Ovary (tissue), 7 donors: ENCODE measurements at regions not wholly inside any gene's neighbourhood (a gene's known extent, or its start where the extent isn't known, plus 50 kb on each side); places are given as distances from the start of the nearest gene placed in this dataset.

Experiments used
- DNase-seq, 5 donors: peaks; one replicate each; pipeline ENCODE4 v3.0.0-alpha.2; 2019 to 2020
- H3K27ac ChIP-seq, 2 donors: fragments of 200-600 bp; one replicate each; pipeline versions ENCODE4 v1.5.1 to v1.8.0; 2019 to 2022
- H3K27me3 ChIP-seq: fragments of 200-600 bp; one replicate; pipeline ENCODE4 v1.8.0; 2022
- H3K36me3 ChIP-seq: fragments of 200-600 bp; sonication (generic); one replicate; pipeline ENCODE4 v1.5.1; 2019
- H3K4me1 ChIP-seq: one replicate; pipeline ENCODE4 v1.8.1; 2013; ENCODE audit warnings: mild to moderate bottlenecking, moderate library complexity; ENCODE audit not compliant: insufficient read depth
- H3K4me3 ChIP-seq: fragments of 200-600 bp; sonication (generic); one replicate; pipeline ENCODE4 v1.5.1; 2017
- H3K9me3 ChIP-seq, 2 donors: fragments of 200-600 bp in 1 of 2; sonication (generic) in 1 of 2; one replicate each; pipeline versions ENCODE4 v1.5.1 to v1.8.1; 2013 to 2019; ENCODE audit warnings: mild to moderate bottlenecking in 1 of 2, moderate library complexity in 1 of 2
- EP300 ChIP-seq: sonication (generic); formaldehyde crosslinking; IDR thresholded peaks from one replicate; pipeline ENCODE4 v1.6.1; 2017; ENCODE audit warnings: antibody characterized with exemption
- POLR2A ChIP-seq: fragments of 450-650 bp; IDR thresholded peaks from one replicate; pipeline ENCODE4 v1.6.1; 2017; ENCODE audit warnings: antibody characterized with exemption, mild to moderate bottlenecking, moderate library complexity
- WGBS, 3 donors: extraction: QIAGEN DNeasy Blood & Tissue Kit in 1 of 3; methylation state at CpG; one replicate each; pipeline versions ENCODE4 v1.1.5 to v1.1.7; 2013 to 2017; 5-methylcytosine and 5-hydroxymethylcytosine counted together
- intact Hi-C, 4 donors: fragments of 100-400 bp; cut with DNase I; formaldehyde crosslinking; loops; one replicate each; pipeline versions ENCODE4 v1.11.0 to v1.15.1; 2022 to 2023
- TF ChIP-seq, protein P1 (sequence below), 3 donors: fragments of 450-650 bp in 2 of 3; fragments of 200-600 bp in 1 of 3; IDR thresholded peaks; one replicate each; pipeline versions ENCODE4 v1.5.1 to v1.8.0; 2016 to 2022; ENCODE audit warnings: antibody characterized with exemption in 3 of 3, mild to moderate bottlenecking in 1 of 3
- donor health status: DM: no; HTN: no; CAD: no; lungs with moderate emphysema.
- donor health status: DM: no; HTN: no; CAD: no.
- donor health status: Bipolar disorder and iron deficiency.
- donor health status: DM: no; HTN: no; CAD: no.
- donor health status: DM: yes; HTN: yes; CAD: no.

DNA sequence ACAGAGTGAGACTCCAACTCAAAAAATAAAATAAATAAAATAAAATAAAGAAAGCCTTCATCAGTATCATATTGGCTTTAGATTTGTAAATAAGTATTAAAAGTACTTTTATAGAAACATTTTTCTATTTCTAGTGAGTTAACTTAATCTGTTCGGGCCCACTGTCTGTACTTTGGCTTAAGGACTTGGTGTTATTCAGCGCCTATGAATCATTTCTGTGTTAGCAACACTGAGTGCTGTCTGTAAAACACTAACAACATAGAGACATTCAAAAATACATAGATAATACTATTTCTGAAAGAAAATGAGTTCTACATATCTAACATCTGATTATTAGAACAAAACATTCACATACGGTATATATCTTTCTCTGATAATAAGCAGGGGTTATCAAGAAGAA is 221.5 kb upstream of the CDH19 start:
- Histone ChIP-seq H3K27ac (no peak overlapping the region), H3K4me3 (no peak overlapping the region), H3K27me3 (no peaks in the 10 kb centered on the region), H3K9me3 (no peaks in the 10 kb centered on the region), H3K36me3 (no peaks in the 10 kb centered on the region), H3K4me1 (no peaks in the 10 kb centered on the region)
- intact Hi-C loops, result no loop called here
- WGBS, 3 donors, result 48 to 69% (median 59%) methylated on average over 3 of the region's 3 CpGs
- TF ChIP-seq POLR2A (no peak), EP300 (no peak)
- TF ChIP-seq, protein P1, sequence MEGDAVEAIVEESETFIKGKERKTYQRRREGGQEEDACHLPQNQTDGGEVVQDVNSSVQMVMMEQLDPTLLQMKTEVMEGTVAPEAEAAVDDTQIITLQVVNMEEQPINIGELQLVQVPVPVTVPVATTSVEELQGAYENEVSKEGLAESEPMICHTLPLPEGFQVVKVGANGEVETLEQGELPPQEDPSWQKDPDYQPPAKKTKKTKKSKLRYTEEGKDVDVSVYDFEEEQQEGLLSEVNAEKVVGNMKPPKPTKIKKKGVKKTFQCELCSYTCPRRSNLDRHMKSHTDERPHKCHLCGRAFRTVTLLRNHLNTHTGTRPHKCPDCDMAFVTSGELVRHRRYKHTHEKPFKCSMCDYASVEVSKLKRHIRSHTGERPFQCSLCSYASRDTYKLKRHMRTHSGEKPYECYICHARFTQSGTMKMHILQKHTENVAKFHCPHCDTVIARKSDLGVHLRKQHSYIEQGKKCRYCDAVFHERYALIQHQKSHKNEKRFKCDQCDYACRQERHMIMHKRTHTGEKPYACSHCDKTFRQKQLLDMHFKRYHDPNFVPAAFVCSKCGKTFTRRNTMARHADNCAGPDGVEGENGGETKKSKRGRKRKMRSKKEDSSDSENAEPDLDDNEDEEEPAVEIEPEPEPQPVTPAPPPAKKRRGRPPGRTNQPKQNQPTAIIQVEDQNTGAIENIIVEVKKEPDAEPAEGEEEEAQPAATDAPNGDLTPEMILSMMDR (IDR thresholded peaks at IDR 0.05), result no peak
- no peak for DNase-seq

DNA sequence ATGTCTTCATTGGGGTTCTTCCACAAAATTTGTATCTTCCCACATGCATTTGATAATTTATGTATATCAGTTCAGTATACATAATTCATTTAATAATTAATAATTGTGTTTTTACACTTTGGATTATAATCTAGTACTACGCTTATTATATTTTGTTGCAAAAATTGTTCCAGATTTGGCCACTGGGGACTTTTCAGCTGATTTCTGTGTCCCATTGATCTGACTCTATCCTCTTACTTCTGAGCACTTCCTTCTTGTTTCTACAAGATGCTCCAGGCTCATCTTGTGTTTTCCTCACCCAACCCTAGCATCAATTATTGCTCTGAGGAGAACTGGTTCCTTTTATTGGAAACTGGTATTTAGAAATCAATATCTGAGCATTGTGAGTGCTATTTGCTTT is 215.3 kb upstream of the CDH19 start:
- Histone ChIP-seq H3K27me3 (no peaks in the 10 kb centered on the region), H3K9me3 (no peaks in the 10 kb centered on the region), H3K36me3 (no peaks in the 10 kb centered on the region), H3K4me1 (no peaks in the 10 kb centered on the region), H3K27ac (no peak overlapping the region), H3K4me3 (no peak overlapping the region)
- TF ChIP-seq EP300, result no peak
- TF ChIP-seq POLR2A, result no peak
- TF ChIP-seq, protein P1 (IDR thresholded peaks at IDR 0.05), result no peak
- 86 to 93% (median 87%) methylated on average over 1 of the region's 1 CpG for WGBS, 3 donors
- no peak for DNase-seq
- intact Hi-C loops, result no loop called here

DNA sequence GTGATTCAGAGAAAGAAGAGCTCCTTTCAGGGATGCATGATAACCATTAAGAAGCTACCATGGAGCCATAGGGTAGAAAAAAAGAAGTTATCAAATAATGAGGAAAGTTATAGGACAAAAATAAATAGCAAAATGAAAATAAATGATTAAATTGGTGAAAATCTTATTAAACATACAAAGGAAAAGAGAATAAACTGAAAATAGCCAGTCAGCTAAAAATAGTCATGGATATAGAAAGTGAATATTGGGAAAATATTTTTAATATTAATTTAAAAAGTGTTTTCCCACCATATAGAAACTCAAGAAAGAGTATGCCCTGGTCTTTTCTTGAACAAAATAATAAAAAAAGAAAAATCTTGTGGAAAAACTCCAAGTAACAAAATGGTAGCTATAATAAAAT is 209.2 kb upstream of the CDH19 start:
- no peak for TF ChIP-seq EP300
- TF ChIP-seq POLR2A, result no peak
- TF ChIP-seq, protein P1 (IDR thresholded peaks at IDR 0.05), result no peak
- Histone ChIP-seq H3K4me3 (no peak overlapping the region), H3K27me3 (no peaks in the 10 kb centered on the region), H3K4me1 (no peaks in the 10 kb centered on the region), H3K9me3 (no peaks in the 10 kb centered on the region), H3K36me3 (no peaks in the 10 kb centered on the region), H3K27ac (no peak overlapping the region)
- no peak for DNase-seq
- intact Hi-C loops, result no loop called here

DNA sequence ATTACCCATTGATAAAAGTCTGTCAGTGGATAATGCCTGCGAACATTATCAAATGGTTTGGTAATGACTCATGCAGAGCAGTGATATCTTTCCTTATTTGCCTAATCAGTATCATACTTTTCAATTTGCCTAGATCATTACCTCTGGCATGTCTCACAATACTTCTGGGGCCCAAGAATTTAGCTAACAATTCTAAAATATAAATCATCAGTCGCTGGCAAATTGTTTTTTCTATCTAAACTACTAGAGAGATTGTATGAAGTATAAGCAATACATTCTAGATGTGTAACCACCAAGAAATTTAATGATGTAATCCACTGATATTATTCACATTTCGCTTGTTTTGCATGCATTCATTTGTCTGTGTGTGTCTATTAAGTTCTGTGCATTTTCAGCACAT is 191.2 kb upstream of the CDH19 start:
- H3K9me3 ChIP-seq, result no peaks in the 10 kb centered on the region
- DNase-seq, result no peak
- no peak overlapping the region for H3K4me3 ChIP-seq
- intact Hi-C loops, result no loop called here
- H3K4me1 ChIP-seq, result no peaks in the 10 kb centered on the region
- no peak overlapping the region for H3K27ac ChIP-seq
- TF ChIP-seq EP300, result no peak
- no peak for TF ChIP-seq POLR2A
- TF ChIP-seq, protein P1 (IDR thresholded peaks at IDR 0.05), result no peak
- H3K36me3 ChIP-seq, result no peaks in the 10 kb centered on the region
- 36 to 44% (median 37%) methylated on average over 3 of the region's 3 CpGs for WGBS, 3 donors
- no peaks in the 10 kb centered on the region for H3K27me3 ChIP-seq

DNA sequence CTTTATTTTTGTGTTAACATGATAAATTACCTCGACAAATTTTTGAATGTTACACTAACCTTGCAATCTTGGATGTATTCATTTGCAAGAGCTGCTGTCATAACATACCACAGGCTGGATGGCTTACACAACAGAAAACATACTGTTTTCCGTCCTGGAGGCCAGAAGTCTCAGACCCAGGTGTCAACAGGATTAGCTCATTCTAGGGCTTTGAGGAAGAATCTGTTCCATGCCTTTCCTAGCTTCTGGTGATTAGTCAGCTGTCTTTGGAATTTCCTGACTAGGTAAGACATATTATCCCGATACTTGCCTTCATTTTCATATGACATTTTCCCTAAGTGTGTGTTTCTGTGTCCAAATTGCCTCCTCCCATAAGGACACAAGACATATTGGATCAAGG is 188.6 kb upstream of the CDH19 start:
- no peak for DNase-seq
- H3K4me3 ChIP-seq, result no peak overlapping the region
- intact Hi-C loops, result no loop called here
- TF ChIP-seq EP300 (no peak), POLR2A (no peak)
- TF ChIP-seq, protein P1 (IDR thresholded peaks at IDR 0.05), result no peak
- no peaks in the 10 kb centered on the region for H3K4me1 ChIP-seq
- no peaks in the 10 kb centered on the region for H3K36me3 ChIP-seq
- H3K27me3 ChIP-seq, result no peaks in the 10 kb centered on the region
- H3K27ac ChIP-seq, result no peak overlapping the region
- WGBS, 3 donors, result 45 to 63% (median 51%) methylated on average over 3 of the region's 3 CpGs
- H3K9me3 ChIP-seq, result no peaks in the 10 kb centered on the region
